ENCODE measurements at regions not wholly inside any gene's neighbourhood (a gene's known extent, or its start where the extent isn't known, plus 50 kb on each side); places are given as distances from the start of the nearest gene placed in this dataset.

DNA sequence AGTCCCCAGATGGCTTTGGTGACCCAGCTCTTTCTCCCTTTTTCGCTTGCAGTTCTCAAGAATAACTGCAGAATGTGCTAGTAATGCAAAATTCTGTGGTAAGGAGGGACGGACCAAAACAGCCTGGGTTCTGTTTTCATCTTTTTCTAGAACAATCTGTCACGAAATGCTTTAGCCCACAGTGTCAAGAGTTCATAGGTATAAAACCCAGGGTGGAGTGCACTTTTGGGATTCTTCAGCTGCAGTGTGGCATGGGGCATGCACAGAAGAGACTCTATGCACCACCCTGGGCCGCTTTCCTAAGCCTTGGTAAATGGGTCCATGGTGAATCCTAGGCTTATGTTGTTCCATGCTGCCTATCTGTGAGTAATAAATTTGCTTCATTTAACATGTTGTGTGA lies 1072.7 kb upstream of the GBE1 start:
- TF ChIP-seq, protein P1, sequence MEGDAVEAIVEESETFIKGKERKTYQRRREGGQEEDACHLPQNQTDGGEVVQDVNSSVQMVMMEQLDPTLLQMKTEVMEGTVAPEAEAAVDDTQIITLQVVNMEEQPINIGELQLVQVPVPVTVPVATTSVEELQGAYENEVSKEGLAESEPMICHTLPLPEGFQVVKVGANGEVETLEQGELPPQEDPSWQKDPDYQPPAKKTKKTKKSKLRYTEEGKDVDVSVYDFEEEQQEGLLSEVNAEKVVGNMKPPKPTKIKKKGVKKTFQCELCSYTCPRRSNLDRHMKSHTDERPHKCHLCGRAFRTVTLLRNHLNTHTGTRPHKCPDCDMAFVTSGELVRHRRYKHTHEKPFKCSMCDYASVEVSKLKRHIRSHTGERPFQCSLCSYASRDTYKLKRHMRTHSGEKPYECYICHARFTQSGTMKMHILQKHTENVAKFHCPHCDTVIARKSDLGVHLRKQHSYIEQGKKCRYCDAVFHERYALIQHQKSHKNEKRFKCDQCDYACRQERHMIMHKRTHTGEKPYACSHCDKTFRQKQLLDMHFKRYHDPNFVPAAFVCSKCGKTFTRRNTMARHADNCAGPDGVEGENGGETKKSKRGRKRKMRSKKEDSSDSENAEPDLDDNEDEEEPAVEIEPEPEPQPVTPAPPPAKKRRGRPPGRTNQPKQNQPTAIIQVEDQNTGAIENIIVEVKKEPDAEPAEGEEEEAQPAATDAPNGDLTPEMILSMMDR (conservative IDR thresholded peaks at IDR 0.05; ENCODE audit: low read depth, low read length): no peak
- no peak for TF ChIP-seq EZH2 (IDR thresholded peaks at IDR 0.05; ENCODE audit: low read length, unreplicated experiment)

All from PC-3 (cell line).